PC-9 (cell line): ENCODE measurements at regions not wholly inside any gene's neighbourhood (a gene's known extent, or its start where the extent isn't known, plus 50 kb on each side); places are given as distances from the start of the nearest gene placed in this dataset.

ENCODE experiments used
- BruUV-seq: library from RNA; stranded (reverse); fragments of 400-500 nt; replicated peaks from 2 replicates; lab custom pipeline; 2021; lab: Mats Ljungman, UMichigan
- CTCF ChIA-PET: fragments of 300-600 bp; sonication (Branson Sonifier 250); formaldehyde crosslinking; loops from one replicate; lab custom pipeline; 2022; ENCODE audit warnings: antibody characterized with exemption; lab: Charles Lee
- POLR2A ChIA-PET: fragments of 300-600 bp; sonication (Branson Sonifier 250); formaldehyde crosslinking; loops from one replicate; lab custom pipeline; 2022; ENCODE audit warnings: antibody characterized with exemption; ENCODE audit not compliant: unreplicated experiment; lab: Charles Lee
- DNase-seq, 2 experiments: peaks; one replicate each; pipeline versions ENCODE4 v3.0.0 to v3.0.0-alpha.2; 2015 to 2022; ENCODE audit warnings: mixed read lengths in 1 of 2
- H2AFZ ChIP-seq: fragments of 200-600 bp; sonication (generic); 2 replicates; pipeline ENCODE4 v1.8.1; 2017; ENCODE audit warnings: antibody characterized with exemption
- H3F3A ChIP-seq: fragments of 200-600 bp; sonication (generic); 2 replicates; pipeline ENCODE4 v1.8.1; 2017; ENCODE audit warnings: antibody characterized with exemption, mild to moderate bottlenecking, low read depth; ENCODE audit not compliant: insufficient read depth
- H3K27ac ChIP-seq: fragments of 200-600 bp; sonication (generic); 2 replicates; pipeline ENCODE4 v1.6.1; 2016; ENCODE audit warnings: mixed run types
- H3K27me3 ChIP-seq: fragments of 200-600 bp; sonication (generic); 2 replicates; pipeline ENCODE4 v1.6.1; 2016; ENCODE audit warnings: low read depth, mixed run types; ENCODE audit not compliant: insufficient read depth
- H3K36me3 ChIP-seq: fragments of 200-600 bp; sonication (generic); 2 replicates; pipeline ENCODE4 v1.6.1; 2016; ENCODE audit warnings: low read depth, mixed run types
- H3K4me1 ChIP-seq: fragments of 200-600 bp; sonication (generic); replicated peaks from 2 replicates; pipeline ENCODE4 v1.6.1; 2016; ENCODE audit warnings: mixed run types; ENCODE audit not compliant: insufficient read depth
- H3K4me2 ChIP-seq: fragments of 200-600 bp; sonication (generic); 2 replicates; pipeline ENCODE4 v1.6.1; 2017; ENCODE audit warnings: mixed run types
- H3K4me3 ChIP-seq: fragments of 200-600 bp; sonication (generic); 2 replicates; pipeline ENCODE4 v1.6.1; 2016; ENCODE audit warnings: mixed run types
- H3K79me2 ChIP-seq: fragments of 200-600 bp; sonication (generic); 2 replicates; pipeline ENCODE4 v1.6.1; 2017; ENCODE audit warnings: low read depth, mixed run types
- H3K9me2 ChIP-seq: fragments of 200-600 bp; sonication (generic); 2 replicates; pipeline ENCODE4 v1.8.1; 2017; ENCODE audit warnings: mild to moderate bottlenecking; ENCODE audit not compliant: insufficient read depth
- H3K9me3 ChIP-seq: fragments of 200-600 bp; sonication (generic); 2 replicates; pipeline ENCODE4 v1.8.1; 2016; ENCODE audit warnings: low read depth; ENCODE audit not compliant: insufficient read depth
- H4K20me1 ChIP-seq: fragments of 200-600 bp; sonication (generic); 2 replicates; pipeline ENCODE4 v1.8.1; 2017; ENCODE audit not compliant: insufficient read depth
- EZH2 ChIP-seq: fragments of 200-600 bp; sonication (generic); IDR thresholded peaks from 2 replicates; pipeline ENCODE4 v1.8.0; 2017; ENCODE audit warnings: antibody characterized with exemption, low read depth
- intact Hi-C: fragments of 100-400 bp; cut with micrococcal nuclease; formaldehyde crosslinking; loops from one replicate; pipeline ENCODE4 v1.10.0; 2022; ENCODE audit not compliant: unreplicated experiment
- TF ChIP-seq, protein P1 (sequence below): fragments of 200-600 bp; sonication (generic); conservative IDR thresholded peaks from 2 replicates; pipeline ENCODE4 v1.6.1; 2017; ENCODE audit warnings: mixed run types, antibody characterized with exemption, mild to moderate bottlenecking, moderate library complexity

DNA sequence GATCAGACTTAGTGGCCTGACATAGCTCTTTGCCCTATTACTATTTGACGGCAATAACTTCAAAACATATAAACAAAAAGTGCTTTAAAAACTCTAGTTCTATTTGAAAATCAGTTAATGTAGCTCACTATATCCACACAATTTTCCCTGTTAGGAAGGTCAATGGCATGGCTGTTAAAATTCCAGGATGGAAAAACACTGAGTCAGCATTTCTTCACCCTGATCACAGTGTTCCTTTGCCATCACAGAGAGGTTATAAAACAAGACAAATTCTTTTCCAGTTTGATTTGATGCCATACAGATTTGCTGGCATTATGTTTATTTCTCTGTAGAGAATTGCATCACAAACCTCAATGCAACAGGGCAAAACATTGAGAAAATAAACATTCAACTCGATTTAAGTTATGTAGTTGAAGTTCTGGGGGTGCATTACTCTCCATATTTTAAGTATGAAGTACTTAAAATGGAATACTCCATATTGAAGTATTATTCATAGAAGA lies 253.7 kb upstream of the HSF2 start:
- no peaks in the 10 kb centered on the region for H4K20me1 ChIP-seq
- H3K36me3 ChIP-seq = no peaks in the 10 kb centered on the region
- H3K27me3 ChIP-seq = no peaks in the 10 kb centered on the region
- no TSS peak for BruUV-seq
- no peak overlapping the region for H3K4me3 ChIP-seq
- H3K27ac ChIP-seq = no peak overlapping the region
- H3K9me3 ChIP-seq = no peaks in the 10 kb centered on the region
- H3K4me2 ChIP-seq = no peak overlapping the region
- no peak for DNase-seq
- TF ChIP-seq EZH2 = no peak
- TF ChIP-seq, protein P1, sequence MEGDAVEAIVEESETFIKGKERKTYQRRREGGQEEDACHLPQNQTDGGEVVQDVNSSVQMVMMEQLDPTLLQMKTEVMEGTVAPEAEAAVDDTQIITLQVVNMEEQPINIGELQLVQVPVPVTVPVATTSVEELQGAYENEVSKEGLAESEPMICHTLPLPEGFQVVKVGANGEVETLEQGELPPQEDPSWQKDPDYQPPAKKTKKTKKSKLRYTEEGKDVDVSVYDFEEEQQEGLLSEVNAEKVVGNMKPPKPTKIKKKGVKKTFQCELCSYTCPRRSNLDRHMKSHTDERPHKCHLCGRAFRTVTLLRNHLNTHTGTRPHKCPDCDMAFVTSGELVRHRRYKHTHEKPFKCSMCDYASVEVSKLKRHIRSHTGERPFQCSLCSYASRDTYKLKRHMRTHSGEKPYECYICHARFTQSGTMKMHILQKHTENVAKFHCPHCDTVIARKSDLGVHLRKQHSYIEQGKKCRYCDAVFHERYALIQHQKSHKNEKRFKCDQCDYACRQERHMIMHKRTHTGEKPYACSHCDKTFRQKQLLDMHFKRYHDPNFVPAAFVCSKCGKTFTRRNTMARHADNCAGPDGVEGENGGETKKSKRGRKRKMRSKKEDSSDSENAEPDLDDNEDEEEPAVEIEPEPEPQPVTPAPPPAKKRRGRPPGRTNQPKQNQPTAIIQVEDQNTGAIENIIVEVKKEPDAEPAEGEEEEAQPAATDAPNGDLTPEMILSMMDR = no peak
- ChIA-PET CTCF (no interaction called here), POLR2A (no interaction called here)
- H3K79me2 ChIP-seq = no peaks in the 10 kb centered on the region
- intact Hi-C loops = no loop called here
- no peaks in the 10 kb centered on the region for H3F3A ChIP-seq
- H3K9me2 ChIP-seq = no peaks in the 10 kb centered on the region
- H2AFZ ChIP-seq = no peak overlapping the region
- H3K4me1 ChIP-seq = no peaks in the 10 kb centered on the region

DNA sequence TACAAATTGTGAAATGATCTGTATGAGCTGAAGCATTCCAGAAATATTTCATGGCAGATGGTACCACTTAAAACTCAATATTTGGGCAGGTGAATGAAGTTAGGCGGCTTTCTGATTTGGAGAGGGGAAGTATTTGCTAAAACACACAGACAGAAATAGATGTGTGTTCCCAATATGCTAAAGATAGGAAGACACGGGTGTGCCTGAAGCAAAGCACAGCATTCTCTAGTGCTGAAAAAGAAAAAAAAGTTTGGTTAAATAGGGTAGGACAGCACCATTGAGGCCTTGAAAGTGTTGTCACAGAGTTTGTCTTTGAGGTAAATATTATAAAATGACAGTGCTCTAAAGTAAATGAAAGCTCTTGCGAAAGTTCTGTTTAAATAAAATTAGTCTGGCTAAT lies 252.2 kb upstream of the HSF2 start:
- H3K9me3 ChIP-seq = no peaks in the 10 kb centered on the region
- intact Hi-C loops = no loop called here
- no peaks in the 10 kb centered on the region for H4K20me1 ChIP-seq
- no peaks in the 10 kb centered on the region for H3K4me1 ChIP-seq
- BruUV-seq = no TSS peak
- H3F3A ChIP-seq = no peaks in the 10 kb centered on the region
- H3K4me2 ChIP-seq = no peak overlapping the region
- no peaks in the 10 kb centered on the region for H3K27me3 ChIP-seq
- no peak overlapping the region for H3K4me3 ChIP-seq
- no peaks in the 10 kb centered on the region for H3K9me2 ChIP-seq
- 0 out of 2 replicates have a peak overlapping the region, but pooled peaks have one; percentile 14 for H2AFZ ChIP-seq
- DNase-seq = no peak
- TF ChIP-seq, protein P1 = no peak
- TF ChIP-seq EZH2 = no peak
- H3K36me3 ChIP-seq = no peaks in the 10 kb centered on the region
- ChIA-PET CTCF (no interaction called here), POLR2A (no interaction called here)
- H3K27ac ChIP-seq = no peak overlapping the region
- H3K79me2 ChIP-seq = no peaks in the 10 kb centered on the region

DNA sequence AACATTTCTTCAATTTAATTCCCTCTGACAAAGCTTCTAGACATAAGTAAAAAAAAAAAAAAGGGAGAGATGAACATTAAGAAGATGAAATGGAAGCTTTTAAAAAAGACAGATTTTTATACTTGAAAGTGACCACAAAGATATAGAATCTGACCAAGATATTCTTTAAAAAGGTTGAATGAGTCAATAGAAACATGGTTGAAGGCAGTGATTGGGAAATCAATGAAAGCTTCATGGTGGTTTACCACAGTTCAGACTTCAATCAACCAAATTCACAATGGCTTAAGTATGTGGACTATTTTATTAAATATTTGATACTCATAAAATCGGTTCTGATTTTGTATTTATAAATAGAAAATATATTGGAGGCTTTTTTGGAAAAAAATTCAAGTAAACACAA lies 248.4 kb upstream of the HSF2 start:
- Histone ChIP-seq H3K9me3 (no peaks in the 10 kb centered on the region), H4K20me1 (no peaks in the 10 kb centered on the region), H3K27ac (no peak overlapping the region), H3K4me2 (no peak overlapping the region), H3K4me1 (no peaks in the 10 kb centered on the region), H3K79me2 (no peaks in the 10 kb centered on the region), H3K27me3 (no peaks in the 10 kb centered on the region), H3K4me3 (no peak overlapping the region), H3K9me2 (no peaks in the 10 kb centered on the region), H3F3A (no peaks in the 10 kb centered on the region), H3K36me3 (no peaks in the 10 kb centered on the region), H2AFZ (no peak overlapping the region)
- ChIA-PET CTCF (no interaction called here), POLR2A (no interaction called here)
- no TSS peak for BruUV-seq
- no peak for DNase-seq
- intact Hi-C loops = no loop called here
- TF ChIP-seq, protein P1 = no peak
- TF ChIP-seq EZH2 = no peak
